ENCODE measurements at regions not wholly inside any gene's neighbourhood (a gene's known extent, or its start where the extent isn't known, plus 50 kb on each side); places are given as distances from the start of the nearest gene placed in this dataset.
"Not testable (repeated sequence)": the region's sequence is repeated elsewhere in the genome, so short reads cannot be mapped to it uniquely, and the experiment has no call there.

DNA sequence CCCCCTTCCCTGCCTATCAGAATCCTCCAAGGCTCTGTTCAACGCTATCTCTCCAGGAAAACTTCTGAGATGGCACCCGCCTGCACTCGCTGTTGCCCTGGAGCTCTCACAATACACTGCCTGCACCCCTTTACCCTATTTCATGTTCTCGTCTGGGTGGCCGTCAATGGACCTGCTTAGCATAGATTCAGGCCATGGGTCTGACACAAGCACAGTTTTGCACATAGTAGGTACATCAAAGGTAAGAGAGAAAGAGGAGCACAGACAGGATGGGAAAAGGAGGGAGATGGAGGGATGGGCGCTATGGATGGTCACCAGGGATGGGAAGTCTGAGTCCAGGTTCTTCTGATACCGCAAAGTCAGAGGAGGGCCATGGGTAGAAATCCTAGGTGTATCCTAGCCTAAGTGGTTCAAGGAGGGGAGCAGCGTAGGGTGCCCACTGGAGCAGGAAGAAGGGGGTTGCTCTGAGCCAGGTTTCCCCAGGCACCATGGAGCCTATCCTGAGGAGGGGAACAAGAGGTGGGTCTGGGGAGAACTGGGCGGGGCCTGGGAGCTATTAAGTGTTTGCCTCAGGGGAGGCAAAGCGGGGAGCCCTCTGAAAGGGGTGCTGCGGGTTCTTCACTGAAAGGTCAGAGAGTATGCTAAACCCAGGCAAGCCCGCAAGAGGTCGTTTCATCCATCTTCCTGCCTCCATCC is 89.3 kb downstream of the MRPL14 start:
- in situ Hi-C loops (cut with MboI; ENCODE audit: low sequenced_read_pairs in 4 of 4) (no loop called here), intact Hi-C loops (cut with DNase I; ENCODE audit: low total_unique reads) (no loop called here)
- ATAC-seq (no peak), DNase-seq (no peak)
- no peak for TF ChIP-seq POLR2A (IDR thresholded peaks at IDR 0.05)
- TF ChIP-seq, protein P1, sequence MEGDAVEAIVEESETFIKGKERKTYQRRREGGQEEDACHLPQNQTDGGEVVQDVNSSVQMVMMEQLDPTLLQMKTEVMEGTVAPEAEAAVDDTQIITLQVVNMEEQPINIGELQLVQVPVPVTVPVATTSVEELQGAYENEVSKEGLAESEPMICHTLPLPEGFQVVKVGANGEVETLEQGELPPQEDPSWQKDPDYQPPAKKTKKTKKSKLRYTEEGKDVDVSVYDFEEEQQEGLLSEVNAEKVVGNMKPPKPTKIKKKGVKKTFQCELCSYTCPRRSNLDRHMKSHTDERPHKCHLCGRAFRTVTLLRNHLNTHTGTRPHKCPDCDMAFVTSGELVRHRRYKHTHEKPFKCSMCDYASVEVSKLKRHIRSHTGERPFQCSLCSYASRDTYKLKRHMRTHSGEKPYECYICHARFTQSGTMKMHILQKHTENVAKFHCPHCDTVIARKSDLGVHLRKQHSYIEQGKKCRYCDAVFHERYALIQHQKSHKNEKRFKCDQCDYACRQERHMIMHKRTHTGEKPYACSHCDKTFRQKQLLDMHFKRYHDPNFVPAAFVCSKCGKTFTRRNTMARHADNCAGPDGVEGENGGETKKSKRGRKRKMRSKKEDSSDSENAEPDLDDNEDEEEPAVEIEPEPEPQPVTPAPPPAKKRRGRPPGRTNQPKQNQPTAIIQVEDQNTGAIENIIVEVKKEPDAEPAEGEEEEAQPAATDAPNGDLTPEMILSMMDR (IDR thresholded peaks at IDR 0.05 in 4 of 5, conservative IDR thresholded peaks at IDR 0.05 in 1 of 5): no peak
- Histone ChIP-seq H3K27ac (no peak overlapping the region), H3K4me3 (no peak overlapping the region), H3K9me3 (no peaks in the 10 kb centered on the region), H3K27me3 (no peaks in the 10 kb centered on the region), H3K4me1 (peaks cover 4 to 8% of the 10 kb centered on the region in 2 donors), H3K36me3 (no peaks in the 10 kb centered on the region)

DNA sequence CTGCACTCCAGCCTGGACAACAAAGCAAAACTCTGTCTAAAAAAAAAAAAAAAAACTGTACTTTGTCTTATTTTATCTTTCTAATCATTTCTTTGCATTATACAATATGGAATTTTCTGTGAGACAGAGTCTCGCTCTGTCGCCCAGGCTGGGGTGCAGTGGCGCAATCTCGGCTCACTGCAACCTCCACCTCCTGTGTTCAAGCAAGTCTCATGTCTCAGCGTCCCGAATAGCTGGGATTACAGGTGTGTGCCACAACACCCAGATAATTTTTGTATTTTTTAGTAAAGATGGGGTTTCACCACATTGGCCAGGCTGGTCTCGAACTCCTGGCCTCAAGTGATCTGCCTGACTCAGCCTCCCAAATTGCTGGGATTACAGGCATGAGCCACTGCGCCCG is 90.0 kb downstream of the MRPL14 start:
- ATAC-seq; DNase-seq; H3K4me1 ChIP-seq; H3K4me3 ChIP-seq; H3K9me3 ChIP-seq; H3K36me3 ChIP-seq; in situ Hi-C loops (cut with MboI; ENCODE audit: low sequenced_read_pairs in 4 of 4); H3K27me3 ChIP-seq; intact Hi-C loops (cut with DNase I; ENCODE audit: low total_unique reads); H3K27ac ChIP-seq: not testable (repeated sequence)

DNA sequence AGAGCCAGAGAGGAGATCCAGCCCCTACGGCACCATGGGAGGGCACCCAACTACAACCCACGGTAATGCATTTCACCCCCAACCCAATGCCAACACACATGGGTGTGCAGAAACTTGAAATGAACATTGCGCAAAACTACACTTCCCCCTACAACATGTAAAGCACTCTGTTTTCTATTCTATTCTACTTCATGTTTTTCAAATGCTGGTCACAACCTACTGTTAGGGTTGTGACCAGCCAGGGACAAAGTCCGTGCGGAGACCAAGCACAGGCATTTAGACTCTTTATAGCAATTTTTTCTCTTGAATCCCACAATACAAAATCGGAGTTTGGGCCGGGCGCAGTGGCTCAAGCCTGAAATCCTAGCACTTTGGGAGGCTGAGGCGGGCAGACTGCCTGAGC is 90.6 kb downstream of the MRPL14 start:
- in situ Hi-C loops (cut with MboI; ENCODE audit: low sequenced_read_pairs in 4 of 4) (no loop called here), intact Hi-C loops (cut with DNase I; ENCODE audit: low total_unique reads) (no loop called here)
- H3K9me3 ChIP-seq: no peaks in the 10 kb centered on the region
- H3K4me1 ChIP-seq: peaks cover 0 to 5% of the 10 kb centered on the region in 2 donors
- H3K27me3 ChIP-seq: no peaks in the 10 kb centered on the region
- no peaks in the 10 kb centered on the region for H3K36me3 ChIP-seq
- TF ChIP-seq, protein P1 (IDR thresholded peaks at IDR 0.05 in 4 of 5, conservative IDR thresholded peaks at IDR 0.05 in 1 of 5): no peak
- no peak for TF ChIP-seq POLR2A (IDR thresholded peaks at IDR 0.05)
- H3K4me3 ChIP-seq: no peak overlapping the region
- DNase-seq: no peak
- ATAC-seq: no peak
- no peak overlapping the region for H3K27ac ChIP-seq

DNA sequence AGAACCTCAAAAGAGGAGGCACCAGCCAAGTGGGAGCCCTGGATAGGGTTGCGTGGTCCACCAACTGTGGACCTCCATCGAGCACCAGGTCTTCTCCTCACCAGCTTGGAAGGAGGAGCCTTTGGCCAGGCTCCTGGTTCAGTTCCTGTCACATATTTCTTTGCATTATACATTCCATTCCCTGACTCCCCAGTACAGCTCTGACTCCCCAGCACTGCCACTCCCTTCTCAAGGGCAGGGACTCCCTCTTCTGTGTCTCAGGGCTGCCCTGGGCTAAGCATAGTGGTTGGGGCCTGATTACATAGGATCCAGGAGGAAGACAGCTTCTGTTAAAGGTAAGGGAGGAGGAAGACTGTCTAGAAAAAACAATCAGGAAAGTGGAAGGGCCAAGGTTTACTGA is 91.1 kb downstream of the MRPL14 start:
- Histone ChIP-seq H3K27ac (no peak overlapping the region), H3K4me3 (no peak overlapping the region), H3K9me3 (no peaks in the 10 kb centered on the region), H3K27me3 (no peaks in the 10 kb centered on the region), H3K36me3 (no peaks in the 10 kb centered on the region), H3K4me1 (no peaks in the 10 kb centered on the region)
- intact Hi-C loops (cut with DNase I; ENCODE audit: low total_unique reads): no loop called here
- ATAC-seq (no peak), DNase-seq (no peak)
- no peak for TF ChIP-seq POLR2A (IDR thresholded peaks at IDR 0.05)
- TF ChIP-seq, protein P1 (IDR thresholded peaks at IDR 0.05 in 4 of 5, conservative IDR thresholded peaks at IDR 0.05 in 1 of 5): no peak
- in situ Hi-C loops (cut with MboI; ENCODE audit: low sequenced_read_pairs in 4 of 4): no loop called here

DNA sequence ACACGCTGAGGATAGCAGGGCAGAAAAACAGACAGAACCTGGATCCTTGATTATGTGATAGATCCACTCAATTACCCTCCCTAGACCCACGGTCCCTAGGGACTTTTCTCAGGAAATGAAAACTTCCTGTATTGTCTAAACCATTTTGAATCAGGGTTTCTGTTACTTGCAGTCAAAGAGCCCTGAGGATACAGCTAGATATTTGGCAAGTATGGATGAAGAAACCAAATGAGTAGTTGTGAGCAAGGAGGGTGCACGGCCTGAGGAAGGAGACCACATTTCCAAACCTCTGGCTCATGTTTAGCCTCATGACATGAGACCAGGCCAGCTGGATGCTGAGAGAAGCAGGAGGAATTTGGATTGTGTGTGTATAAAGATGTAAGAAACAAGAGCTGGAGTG is 91.6 kb downstream of the MRPL14 start:
- in situ Hi-C loops (cut with MboI; ENCODE audit: low sequenced_read_pairs in 4 of 4) (no loop called here), intact Hi-C loops (cut with DNase I; ENCODE audit: low total_unique reads) (no loop called here)
- no peaks in the 10 kb centered on the region for H3K36me3 ChIP-seq
- H3K27me3 ChIP-seq: no peaks in the 10 kb centered on the region
- ATAC-seq (no peak), DNase-seq (no peak)
- no peak overlapping the region for H3K4me3 ChIP-seq
- H3K27ac ChIP-seq: no peak overlapping the region
- H3K4me1 ChIP-seq: no peaks in the 10 kb centered on the region
- no peaks in the 10 kb centered on the region for H3K9me3 ChIP-seq
- TF ChIP-seq, protein P1 (IDR thresholded peaks at IDR 0.05 in 4 of 5, conservative IDR thresholded peaks at IDR 0.05 in 1 of 5): no peak
- TF ChIP-seq POLR2A (IDR thresholded peaks at IDR 0.05): no peak
